HFF-Myc (cell line): ENCODE measurements at regions not wholly inside any gene's neighbourhood (a gene's known extent, or its start where the extent isn't known, plus 50 kb on each side); places are given as distances from the start of the nearest gene placed in this dataset.

Experiments
- DNase-seq: peaks from one replicate; pipeline ENCODE4 v3.0.0-alpha.2; 2011; ENCODE audit warnings: low read depth; ENCODE audit errors: extremely low read depth
- H3K4me3 ChIP-seq: replicated peaks from 2 replicates; pipeline ENCODE4 v1.5.1; 2011; ENCODE audit warnings: low read depth, mild to moderate bottlenecking, control low read depth, low read length
- TF ChIP-seq, protein P1 (sequence below): IDR thresholded peaks from 2 replicates; pipeline ENCODE4 v1.5.1; 2012; ENCODE audit warnings: mild to moderate bottlenecking, low read depth, low read length, control low read depth; ENCODE audit errors: missing control alignments

DNA sequence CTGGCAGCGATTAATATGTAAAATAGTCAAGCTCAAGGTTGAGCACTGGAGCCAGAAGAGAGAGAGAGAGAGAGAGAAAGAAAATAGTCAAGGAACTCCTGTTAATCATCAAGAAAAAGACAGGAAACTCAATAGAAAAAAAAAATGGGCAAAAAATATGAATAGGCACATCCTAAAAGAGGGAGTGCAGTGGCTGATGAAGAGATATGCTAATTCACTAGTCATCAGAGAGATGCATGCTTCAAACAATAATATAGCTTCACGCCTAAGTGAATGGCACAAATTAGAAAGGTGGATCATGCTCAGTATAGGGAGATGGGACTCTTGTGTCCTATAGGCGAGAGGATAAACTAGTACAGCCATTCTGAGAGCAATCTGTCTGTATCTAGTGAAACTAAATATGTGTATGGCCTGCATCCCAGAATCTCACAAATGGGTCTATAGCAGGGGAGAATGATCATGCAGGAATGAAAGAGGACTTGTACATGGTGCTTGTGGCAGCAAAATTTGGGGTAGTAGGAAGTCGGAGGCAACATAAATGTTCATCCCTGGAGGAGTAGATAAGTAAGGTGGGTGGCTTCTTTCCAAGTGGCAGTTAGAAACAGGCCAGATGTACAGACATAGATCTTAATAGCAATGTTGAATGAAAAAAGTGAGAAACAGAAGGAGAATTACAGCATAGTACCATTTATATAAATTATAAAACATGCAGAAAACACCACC lies 176.8 kb downstream of the VEGFA start:
- H3K4me3 ChIP-seq = no peak overlapping the region
- TF ChIP-seq, protein P1, sequence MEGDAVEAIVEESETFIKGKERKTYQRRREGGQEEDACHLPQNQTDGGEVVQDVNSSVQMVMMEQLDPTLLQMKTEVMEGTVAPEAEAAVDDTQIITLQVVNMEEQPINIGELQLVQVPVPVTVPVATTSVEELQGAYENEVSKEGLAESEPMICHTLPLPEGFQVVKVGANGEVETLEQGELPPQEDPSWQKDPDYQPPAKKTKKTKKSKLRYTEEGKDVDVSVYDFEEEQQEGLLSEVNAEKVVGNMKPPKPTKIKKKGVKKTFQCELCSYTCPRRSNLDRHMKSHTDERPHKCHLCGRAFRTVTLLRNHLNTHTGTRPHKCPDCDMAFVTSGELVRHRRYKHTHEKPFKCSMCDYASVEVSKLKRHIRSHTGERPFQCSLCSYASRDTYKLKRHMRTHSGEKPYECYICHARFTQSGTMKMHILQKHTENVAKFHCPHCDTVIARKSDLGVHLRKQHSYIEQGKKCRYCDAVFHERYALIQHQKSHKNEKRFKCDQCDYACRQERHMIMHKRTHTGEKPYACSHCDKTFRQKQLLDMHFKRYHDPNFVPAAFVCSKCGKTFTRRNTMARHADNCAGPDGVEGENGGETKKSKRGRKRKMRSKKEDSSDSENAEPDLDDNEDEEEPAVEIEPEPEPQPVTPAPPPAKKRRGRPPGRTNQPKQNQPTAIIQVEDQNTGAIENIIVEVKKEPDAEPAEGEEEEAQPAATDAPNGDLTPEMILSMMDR = no peak
- DNase-seq = no peak

DNA sequence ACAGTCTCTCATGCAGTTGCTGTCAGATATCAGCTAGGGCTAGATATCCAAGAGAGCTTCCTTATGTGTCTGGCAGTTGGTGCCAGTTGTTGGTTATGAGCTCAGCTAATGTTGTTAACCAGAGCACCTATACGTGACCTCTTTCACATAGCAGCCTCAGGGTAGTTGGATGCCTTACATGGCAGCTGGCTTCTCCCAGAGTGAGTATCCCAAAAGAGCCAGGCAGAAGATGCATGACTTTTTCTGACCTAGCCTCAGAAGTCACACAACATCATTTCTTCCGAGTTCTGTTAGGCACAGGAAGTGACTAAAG lies 175.7 kb downstream of the VEGFA start:
- TF ChIP-seq, protein P1 = no peak
- no peak for DNase-seq
- H3K4me3 ChIP-seq = no peak overlapping the region

DNA sequence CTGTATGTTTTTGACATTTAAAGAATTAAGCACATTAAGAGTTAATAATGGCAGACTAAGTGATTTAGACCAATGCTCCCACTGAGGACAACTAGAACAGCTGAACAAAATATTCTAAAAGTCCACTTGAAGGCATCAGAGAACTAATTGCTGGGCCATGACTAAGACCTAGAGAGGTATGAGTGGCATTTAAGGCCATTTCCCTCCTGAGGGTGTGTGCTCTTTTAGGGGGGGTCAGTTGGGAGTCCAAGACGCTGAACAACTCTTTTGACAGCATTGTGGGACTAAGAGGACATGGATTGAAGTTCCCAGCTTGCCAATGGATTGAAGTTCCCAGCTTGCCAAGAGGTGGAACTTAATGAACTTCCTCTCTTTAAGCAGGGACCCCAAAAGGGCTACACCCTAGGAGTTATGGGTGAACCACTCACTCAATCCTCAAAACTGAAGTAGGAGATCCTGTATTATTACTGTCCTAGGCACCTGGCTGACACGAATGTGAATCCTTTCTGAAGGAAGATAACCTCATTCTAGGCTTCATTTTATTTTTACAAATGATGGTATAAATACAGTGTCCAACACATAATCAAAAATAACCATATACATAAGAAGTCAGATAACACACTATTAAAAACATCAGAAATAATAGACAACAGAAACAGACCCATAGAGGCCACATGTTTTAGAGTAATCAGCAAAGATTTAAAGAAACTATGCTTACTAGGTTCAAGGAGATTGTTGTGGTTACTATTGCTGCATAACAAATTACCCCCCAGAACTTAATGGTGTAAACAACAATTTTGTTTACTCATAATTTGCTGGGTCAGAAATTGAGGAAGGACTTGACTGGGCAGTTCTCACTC lies 175.1 kb downstream of the VEGFA start:
- DNase-seq = no peak
- TF ChIP-seq, protein P1 = no peak
- no peak overlapping the region for H3K4me3 ChIP-seq

DNA sequence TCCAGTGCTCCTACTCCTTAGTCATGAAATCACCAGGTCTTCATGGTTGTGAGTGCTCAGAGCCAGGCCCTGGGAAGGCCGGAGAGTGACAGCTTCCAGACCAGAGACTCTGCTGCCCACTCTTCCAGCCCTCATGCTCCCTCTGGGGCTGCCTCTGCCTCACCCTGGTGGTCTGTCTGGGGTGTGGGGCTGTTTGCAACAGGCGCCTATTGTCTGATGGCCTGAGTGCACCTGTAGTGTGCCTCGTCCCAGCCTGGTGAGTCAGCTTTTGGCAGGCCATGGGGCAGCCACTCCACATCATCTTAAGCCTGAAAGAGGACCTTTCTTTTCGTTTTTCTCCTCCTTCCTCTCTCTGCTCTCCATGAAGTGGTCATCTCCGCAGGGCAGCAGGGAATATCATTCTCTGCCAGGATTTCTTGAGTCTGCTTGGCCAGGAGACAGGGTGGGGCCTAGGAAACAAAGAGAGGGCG lies 173.8 kb downstream of the VEGFA start:
- no peak overlapping the region for H3K4me3 ChIP-seq
- TF ChIP-seq, protein P1 = no peak
- no peak for DNase-seq

DNA sequence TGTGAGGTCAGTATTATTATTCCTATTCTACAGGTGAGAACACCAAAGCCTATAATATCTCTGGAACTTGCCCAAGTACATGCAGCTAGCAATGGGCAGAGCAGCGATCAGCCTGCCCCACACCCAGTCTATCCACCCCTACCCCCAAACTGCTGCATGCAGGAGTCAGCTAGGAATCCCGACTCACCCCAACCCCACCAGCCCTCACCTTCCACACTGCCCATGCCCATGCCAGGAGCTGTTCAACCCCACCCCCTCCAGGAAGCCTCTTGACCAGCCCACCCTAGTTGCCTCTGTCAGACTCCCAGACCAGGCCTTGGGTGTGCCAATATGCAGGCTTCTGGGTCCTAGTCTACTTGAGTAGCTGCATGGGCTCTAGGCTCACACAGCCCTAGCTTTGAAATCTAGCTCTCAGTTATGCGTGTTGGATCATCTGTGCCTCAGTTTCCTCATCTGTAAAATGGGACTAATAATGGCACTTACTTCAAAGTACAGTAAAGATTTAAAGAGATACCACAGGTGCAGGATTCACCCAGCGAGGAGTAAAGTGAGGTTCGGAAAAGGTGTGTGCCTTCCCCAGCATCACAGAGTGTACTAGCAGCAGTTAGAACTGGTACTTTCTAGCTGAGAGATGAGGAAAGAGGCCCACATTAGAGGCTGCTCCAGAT lies 173.2 kb downstream of the VEGFA start:
- H3K4me3 ChIP-seq = no peak overlapping the region
- no peak for DNase-seq
- TF ChIP-seq, protein P1 = no peak

DNA sequence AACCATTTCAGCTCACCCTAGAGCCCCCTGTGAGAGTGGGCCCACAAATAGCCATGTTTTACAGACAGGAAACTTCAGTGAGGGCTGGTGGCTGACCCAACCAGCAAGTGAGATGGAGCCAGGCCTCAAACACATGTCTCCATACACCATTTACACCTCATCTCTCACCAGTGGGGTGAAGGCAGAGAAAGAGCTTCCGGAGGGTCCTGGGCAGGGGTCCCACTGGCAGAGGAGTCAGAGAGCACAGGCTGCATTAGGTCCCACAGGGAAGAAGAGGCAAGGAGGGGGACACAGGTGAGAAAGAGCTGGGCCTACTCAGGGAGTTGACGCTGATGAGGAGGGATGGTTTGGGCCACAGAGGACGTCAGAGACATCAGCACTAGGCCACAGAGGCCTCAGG lies 172.6 kb downstream of the VEGFA start:
- no peak for DNase-seq
- H3K4me3 ChIP-seq = no peak overlapping the region
- TF ChIP-seq, protein P1 = no peak
